GM13977 (cell line): ENCODE measurements at regions not wholly inside any gene's neighbourhood (a gene's known extent, or its start where the extent isn't known, plus 50 kb on each side); places are given as distances from the start of the nearest gene placed in this dataset.

Source experiments
- DNase-seq: peaks from one replicate; pipeline ENCODE4 v3.0.0; 2012; ENCODE audit warnings: low spot score
- CTCF ChIP-seq: IDR thresholded peaks from 2 replicates; pipeline ENCODE4 v1.5.1; 2012; ENCODE audit warnings: mild to moderate bottlenecking, control low read depth; ENCODE audit not compliant: insufficient read depth; ENCODE audit errors: extremely low read depth, missing control alignments
- in situ Hi-C: fragments of 300-500 bp; cut with MboI; formaldehyde crosslinking; loops from one replicate; pipeline ENCODE4 v1.12.0; 2022; ENCODE audit warnings: low sequenced_read_pairs, low pct_unique_long_range_greater_than_20kb, mixed read lengths, inconsistent platforms; ENCODE audit not compliant: unreplicated experiment

- TF ChIP-seq CTCF, result no peak
- in situ Hi-C loops, result no loop called here
- no peak for DNase-seq
Observed at GRCh38 chr17:36817483-36818048, 119.7 kb upstream of the LHX1 start.

- in situ Hi-C loops, result no loop called here
- DNase-seq, result no peak
- no peak for TF ChIP-seq CTCF
Observed at GRCh38 chr17:36818134-36818825, 119.0 kb upstream of the LHX1 start.

GRCh38 chr17:36823850-36824677, 113.2 kb upstream of the LHX1 start:
- no peak for TF ChIP-seq CTCF
- DNase-seq, result no peak
- in situ Hi-C loops, result no loop called here

- in situ Hi-C loops, result no loop called here
- DNase-seq, result no peak
- TF ChIP-seq CTCF, result no peak
Observed at GRCh38 chr17:36824678-36825101, 112.6 kb upstream of the LHX1 start.

GRCh38 chr17:36825113-36825512, 112.2 kb upstream of the LHX1 start:
- in situ Hi-C loops, result no loop called here
- DNase-seq, result no peak

More at GRCh38 chr17:36825113-36825512, 112.2 kb upstream of the LHX1 start:
- no peak for TF ChIP-seq CTCF
